Endothelial cell of umbilical vein (primary cell): ENCODE measurements at regions not wholly inside any gene's neighbourhood (a gene's known extent, or its start where the extent isn't known, plus 50 kb on each side); places are given as distances from the start of the nearest gene placed in this dataset.

Experiments used
- BruUV-seq: library from RNA; stranded (reverse); fragments of 400-500 nt; replicated peaks from 2 replicates; lab custom pipeline; 2021; lab: Mats Ljungman, UMichigan
- CTCF ChIA-PET: fragments of 300-600, 350-600 bp; sonication (Branson Sonifier 250); formaldehyde crosslinking; loops from one replicate; lab custom pipeline; 2021; ENCODE audit warnings: antibody characterized with exemption, inconsistent platforms; lab: Charles Lee
- POLR2A ChIA-PET: fragments of 300-600, 350-600 bp; sonication (Branson Sonifier 250); formaldehyde crosslinking; loops from one replicate; lab custom pipeline; 2021; ENCODE audit warnings: antibody characterized with exemption, inconsistent platforms; lab: Charles Lee
- DNase-seq: peaks from one replicate; pipeline ENCODE4 v3.0.0-alpha.2; 2011; ENCODE audit warnings: low read depth, low spot score
- FAIRE-seq: peaks from 2 replicates; lab custom pipeline; 2011; peaks lifted over from hg19 to GRCh38; lab: Jason Lieb, UNC
- H2AFZ ChIP-seq: 2 replicates; pipeline ENCODE4 v1.6.0; 2012; ENCODE audit warnings: low read depth, low read length, control low read depth, inconsistent platforms
- H3K27ac ChIP-seq: 2 replicates; pipeline ENCODE4 v1.5.1; 2011; ENCODE audit warnings: low read depth, mild to moderate bottlenecking, control low read depth, low read length, moderate library complexity; ENCODE audit not compliant: insufficient read depth
- H3K27me3 ChIP-seq, 2 experiments: 2 replicates each; pipeline versions ENCODE4 v1.6.0 to v1.6.1; 2011; ENCODE audit warnings: low read length in 2 of 2, mixed read lengths in 1 of 2; ENCODE audit not compliant: control insufficient read depth in 2 of 2, insufficient read depth in 2 of 2
- H3K36me3 ChIP-seq, 2 experiments: 2 replicates in 1 of 2; 3 replicates in 1 of 2; pipeline ENCODE4 v1.5.1; 2011; ENCODE audit warnings: low read length in 2 of 2, mild to moderate bottlenecking in 1 of 2, moderate library complexity in 1 of 2; ENCODE audit not compliant: control insufficient read depth in 2 of 2, insufficient read depth in 2 of 2; ENCODE audit errors: extremely low read depth in 1 of 2
- H3K4me1 ChIP-seq: 3 replicates; pipeline ENCODE4 v1.5.1; 2011; ENCODE audit warnings: mild to moderate bottlenecking, low read length; ENCODE audit not compliant: control insufficient read depth, insufficient read depth; ENCODE audit errors: extremely low read depth
- H3K4me2 ChIP-seq: 2 replicates; pipeline ENCODE4 v1.6.1; 2011; ENCODE audit warnings: low read length, control low read depth, mixed read lengths; ENCODE audit not compliant: insufficient read depth
- H3K4me3 ChIP-seq, 3 experiments: fragments of 200-600 bp in 1 of 3; sonication (generic), shearing (Covaris generic) in 1 of 3; replicated peaks in 1 of 3; 2 replicates each; pipeline ENCODE4 v1.5.1; 2011 to 2016; ENCODE audit warnings: control low read depth in 3 of 3, low read length in 3 of 3, mild to moderate bottlenecking in 2 of 3, inconsistent platforms in 1 of 3, low read depth in 1 of 3, moderate library complexity in 1 of 3; ENCODE audit not compliant: insufficient read depth in 1 of 3
- H3K79me2 ChIP-seq: 2 replicates; pipeline ENCODE4 v1.6.0; 2012; ENCODE audit warnings: low read length, inconsistent platforms; ENCODE audit not compliant: control insufficient read depth, insufficient read depth
- H3K9ac ChIP-seq: replicated peaks from 2 replicates; pipeline ENCODE3; 2011; ENCODE audit warnings: low read length, control low read depth; ENCODE audit not compliant: insufficient read depth; ENCODE audit errors: extremely low read depth
- H3K9me1 ChIP-seq: replicated peaks from 3 replicates; pipeline ENCODE4 v1.6.0; 2011; ENCODE audit warnings: mild to moderate bottlenecking, low read length; ENCODE audit not compliant: control insufficient read depth, insufficient read depth; ENCODE audit errors: extremely low read depth
- H3K9me3 ChIP-seq: replicated peaks from 2 replicates; pipeline ENCODE4 v1.5.1; 2012; ENCODE audit warnings: low read length, inconsistent platforms; ENCODE audit not compliant: control insufficient read depth, insufficient read depth
- H4K20me1 ChIP-seq: replicated peaks from 2 replicates; pipeline ENCODE3; 2011; ENCODE audit warnings: mild to moderate bottlenecking, low read length; ENCODE audit not compliant: control insufficient read depth, insufficient read depth; ENCODE audit errors: extremely low read depth
- EZH2 ChIP-seq: IDR thresholded peaks from 2 replicates; pipeline ENCODE4 v1.6.1; 2012; ENCODE audit warnings: borderline replicate concordance, low read depth, mild to moderate bottlenecking, moderate library complexity, low read length, inconsistent platforms; ENCODE audit not compliant: severe bottlenecking
- FOS ChIP-seq: IDR thresholded peaks from 2 replicates; pipeline ENCODE4 v1.6.1; 2011; ENCODE audit warnings: mild to moderate bottlenecking, low read length, moderate library complexity, borderline replicate concordance; ENCODE audit not compliant: insufficient read depth
- GATA2 ChIP-seq: IDR thresholded peaks from 2 replicates; pipeline ENCODE4 v1.7.0; 2011; ENCODE audit warnings: low read depth, mild to moderate bottlenecking, moderate library complexity, mixed read lengths, low read length; ENCODE audit not compliant: insufficient read length, insufficient read depth
- JUN ChIP-seq: IDR thresholded peaks from 2 replicates; pipeline ENCODE4 v1.6.1; 2011; ENCODE audit warnings: borderline replicate concordance, low read depth; ENCODE audit not compliant: insufficient read length, insufficient read depth
- MYC ChIP-seq: IDR thresholded peaks from one replicate; pipeline ENCODE4 v1.6.1; 2011; ENCODE audit warnings: mild to moderate bottlenecking, low read depth, low read length
- POLR2A ChIP-seq: IDR thresholded peaks from 2 replicates; pipeline ENCODE4 v1.6.1; 2012; ENCODE audit warnings: low read depth, mild to moderate bottlenecking, control low read depth, low read length
- POLR2AphosphoS5 ChIP-seq: IDR thresholded peaks from 2 replicates; pipeline ENCODE4 v1.6.1; 2012; ENCODE audit warnings: low read depth, mild to moderate bottlenecking, control low read depth, low read length, moderate library complexity; ENCODE audit not compliant: insufficient read depth
- dilution Hi-C: fragments of 300-500 bp; cut with MboI; formaldehyde crosslinking; loops from one replicate; pipeline ENCODE4 v1.15.0; 2019; ENCODE audit warnings: low sequenced_read_pairs; ENCODE audit not compliant: extremely low pct_ligation_motif_present
- intact Hi-C: fragments of 100-400 bp; cut with micrococcal nuclease; formaldehyde crosslinking; loops from one replicate; pipeline ENCODE4 v1.10.0; 2022
- TF ChIP-seq, protein P1 (sequence below): IDR thresholded peaks from 2 replicates; pipeline ENCODE4 v1.6.1; 2011; ENCODE audit not compliant: insufficient read depth, insufficient read length
- TF ChIP-seq, protein P2 (sequence below), 2 donors: IDR thresholded peaks; 1 replicate in 1 of 2; 2 replicates in 1 of 2; pipeline ENCODE4 v1.5.1; 2011; ENCODE audit warnings: low read length in 2 of 2, mild to moderate bottlenecking in 2 of 2, moderate library complexity in 2 of 2, control low read depth in 1 of 2, inconsistent platforms in 1 of 2, low read depth in 1 of 2; ENCODE audit not compliant: insufficient read depth in 1 of 2; ENCODE audit errors: extremely low read depth in 1 of 2

DNA sequence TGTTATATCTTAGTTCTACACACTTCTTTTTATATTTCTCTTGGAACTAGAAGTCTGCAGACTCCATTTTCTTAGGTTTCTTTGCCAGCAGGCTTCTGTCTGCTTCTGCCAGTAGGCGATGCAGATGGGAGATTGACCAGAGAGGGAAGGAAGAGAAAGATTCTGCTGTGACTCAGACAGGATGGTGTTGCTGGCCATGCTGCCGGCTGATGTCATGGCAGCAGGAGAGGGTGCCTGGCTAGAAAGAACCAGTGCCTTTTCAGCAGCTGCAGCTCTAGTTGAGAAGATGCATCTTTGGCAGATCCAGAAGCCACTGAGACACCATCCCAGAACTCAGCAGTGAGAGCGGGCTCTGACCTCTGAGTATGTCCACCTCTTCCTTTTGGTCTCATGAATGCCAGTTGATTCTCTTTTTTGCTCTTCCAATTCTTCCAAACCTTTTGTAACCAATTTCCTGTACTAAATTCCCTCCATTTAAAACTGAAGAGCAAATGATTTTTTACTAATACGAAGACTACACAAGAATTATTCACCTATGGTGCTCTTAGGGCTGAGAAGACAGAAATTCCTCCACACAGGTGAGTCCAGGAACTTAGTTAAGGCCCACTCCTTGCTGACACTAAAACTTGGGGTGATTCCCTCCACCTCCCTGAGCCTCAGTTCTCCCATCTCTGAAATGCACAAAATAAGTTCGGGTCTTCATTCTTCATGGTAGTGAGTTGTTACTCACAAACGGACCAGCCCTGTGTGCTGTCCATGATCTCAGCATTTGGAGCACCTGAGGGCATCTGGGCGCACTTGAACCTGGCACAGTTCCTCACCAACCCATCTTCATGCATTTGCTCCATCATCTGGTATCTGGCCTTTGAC is 200.7 kb downstream of the MYCN start:
- no peak for DNase-seq
- dilution Hi-C loops = no loop called here
- no peaks in the 10 kb centered on the region for H3K36me3 ChIP-seq
- no peak overlapping the region for H2AFZ ChIP-seq
- no TSS peak for BruUV-seq
- H3K9me1 ChIP-seq = no peaks in the 10 kb centered on the region
- H3K4me1 ChIP-seq = no peaks in the 10 kb centered on the region
- intact Hi-C loops = no loop called here
- no peak overlapping the region for H3K4me2 ChIP-seq
- no peak for FAIRE-seq
- ChIA-PET POLR2A (no interaction called here), CTCF (no interaction called here)
- H3K27ac ChIP-seq = no peak overlapping the region
- peaks cover 2% of the 10 kb centered on the region for H3K9me3 ChIP-seq
- no peaks in the 10 kb centered on the region for H3K79me2 ChIP-seq
- TF ChIP-seq FOS (no peak), GATA2 (no peak), POLR2AphosphoS5 (no peak), EZH2 (no peak)
- H3K4me3 ChIP-seq = no peak overlapping the region
- no peak overlapping the region for H3K9ac ChIP-seq
- H3K27me3 ChIP-seq = no peaks in the 10 kb centered on the region
- H4K20me1 ChIP-seq = no peaks in the 10 kb centered on the region

- intact Hi-C loops (no loop called here), dilution Hi-C loops (no loop called here)
- H3K4me2 ChIP-seq = no peak overlapping the region
- H3K79me2 ChIP-seq = no peaks in the 10 kb centered on the region
- no peak overlapping the region for H3K9ac ChIP-seq
- peaks cover 2% of the 10 kb centered on the region for H3K9me3 ChIP-seq
- BruUV-seq = no TSS peak
- CTCF ChIA-PET = no interaction called here
- H3K9me1 ChIP-seq = no peaks in the 10 kb centered on the region
- H3K4me1 ChIP-seq = no peaks in the 10 kb centered on the region
- TF ChIP-seq FOS = no peak
- no peak for TF ChIP-seq MYC
- TF ChIP-seq, protein P1, sequence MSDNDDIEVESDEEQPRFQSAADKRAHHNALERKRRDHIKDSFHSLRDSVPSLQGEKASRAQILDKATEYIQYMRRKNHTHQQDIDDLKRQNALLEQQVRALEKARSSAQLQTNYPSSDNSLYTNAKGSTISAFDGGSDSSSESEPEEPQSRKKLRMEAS = no peak
- TF ChIP-seq JUN = no peak
- no peak for TF ChIP-seq EZH2
- TF ChIP-seq, protein P2, sequence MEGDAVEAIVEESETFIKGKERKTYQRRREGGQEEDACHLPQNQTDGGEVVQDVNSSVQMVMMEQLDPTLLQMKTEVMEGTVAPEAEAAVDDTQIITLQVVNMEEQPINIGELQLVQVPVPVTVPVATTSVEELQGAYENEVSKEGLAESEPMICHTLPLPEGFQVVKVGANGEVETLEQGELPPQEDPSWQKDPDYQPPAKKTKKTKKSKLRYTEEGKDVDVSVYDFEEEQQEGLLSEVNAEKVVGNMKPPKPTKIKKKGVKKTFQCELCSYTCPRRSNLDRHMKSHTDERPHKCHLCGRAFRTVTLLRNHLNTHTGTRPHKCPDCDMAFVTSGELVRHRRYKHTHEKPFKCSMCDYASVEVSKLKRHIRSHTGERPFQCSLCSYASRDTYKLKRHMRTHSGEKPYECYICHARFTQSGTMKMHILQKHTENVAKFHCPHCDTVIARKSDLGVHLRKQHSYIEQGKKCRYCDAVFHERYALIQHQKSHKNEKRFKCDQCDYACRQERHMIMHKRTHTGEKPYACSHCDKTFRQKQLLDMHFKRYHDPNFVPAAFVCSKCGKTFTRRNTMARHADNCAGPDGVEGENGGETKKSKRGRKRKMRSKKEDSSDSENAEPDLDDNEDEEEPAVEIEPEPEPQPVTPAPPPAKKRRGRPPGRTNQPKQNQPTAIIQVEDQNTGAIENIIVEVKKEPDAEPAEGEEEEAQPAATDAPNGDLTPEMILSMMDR (IDR thresholded peaks at IDR 0.05; ENCODE audit: extremely low read depth in 1 of 2, insufficient read depth in 1 of 2, low read depth in 1 of 2, low read length in 2 of 2) = no peak
- TF ChIP-seq GATA2 = no peak
- TF ChIP-seq POLR2AphosphoS5 = no peak
- no peak for TF ChIP-seq POLR2A
- no peak overlapping the region for H3K4me3 ChIP-seq
- no peaks in the 10 kb centered on the region for H3K36me3 ChIP-seq
- H3K27ac ChIP-seq = no peak overlapping the region
- POLR2A ChIA-PET = no interaction called here
- H3K27me3 ChIP-seq = no peaks in the 10 kb centered on the region
- no peak for FAIRE-seq
- no peaks in the 10 kb centered on the region for H4K20me1 ChIP-seq
- H2AFZ ChIP-seq = no peak overlapping the region
- DNase-seq = no peak
Observed at GRCh38 chr2:16139663-16140615, 199.6 kb downstream of the MYCN start.
